ENCODE measurements at regions not wholly inside any gene's neighbourhood (a gene's known extent, or its start where the extent isn't known, plus 50 kb on each side); places are given as distances from the start of the nearest gene placed in this dataset.

DNA sequence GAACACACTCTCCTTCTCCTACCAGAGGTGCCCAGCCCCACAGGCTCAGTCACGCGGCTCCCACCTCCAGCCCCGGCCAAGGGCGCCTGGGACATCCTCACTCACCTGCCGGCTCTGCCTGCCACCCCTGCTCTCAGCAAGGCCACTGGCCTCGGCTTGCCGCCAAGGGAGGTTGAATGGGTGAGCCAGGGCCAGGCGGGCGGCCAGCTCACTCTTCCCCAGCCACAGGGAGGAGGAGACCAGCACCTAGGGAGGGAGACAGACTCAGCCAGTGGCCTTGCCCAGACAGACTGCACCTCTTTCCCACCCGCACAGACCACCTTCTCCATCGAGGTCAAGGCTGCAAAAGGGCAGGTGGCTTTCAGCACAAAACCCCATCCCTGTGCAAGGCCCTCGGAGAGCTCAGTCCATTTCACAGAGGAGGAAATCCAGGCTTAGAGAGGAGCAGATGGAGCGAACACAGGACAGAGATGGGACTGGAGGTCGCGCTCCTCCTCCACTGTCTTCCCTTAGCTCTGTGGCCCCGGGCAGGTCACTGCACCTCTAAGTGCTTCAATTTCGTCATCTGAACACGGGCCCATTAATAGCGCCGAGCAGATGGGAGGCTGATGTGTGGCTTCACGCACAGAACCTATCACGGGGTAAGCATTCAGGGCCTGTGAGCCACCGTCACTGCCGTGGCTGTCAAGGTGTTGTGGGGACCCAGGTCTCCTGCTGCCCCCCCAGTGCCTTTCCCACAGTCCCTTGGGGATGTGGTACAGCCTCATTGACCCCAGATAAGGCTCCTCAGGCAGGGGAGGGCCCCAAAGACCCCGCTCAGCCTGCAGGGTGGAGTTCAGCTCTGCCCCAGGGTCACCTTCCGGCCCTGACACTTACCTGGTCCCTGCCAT is 56.1 kb downstream of the RMI2 start:
- no peak for DNase-seq

DNA sequence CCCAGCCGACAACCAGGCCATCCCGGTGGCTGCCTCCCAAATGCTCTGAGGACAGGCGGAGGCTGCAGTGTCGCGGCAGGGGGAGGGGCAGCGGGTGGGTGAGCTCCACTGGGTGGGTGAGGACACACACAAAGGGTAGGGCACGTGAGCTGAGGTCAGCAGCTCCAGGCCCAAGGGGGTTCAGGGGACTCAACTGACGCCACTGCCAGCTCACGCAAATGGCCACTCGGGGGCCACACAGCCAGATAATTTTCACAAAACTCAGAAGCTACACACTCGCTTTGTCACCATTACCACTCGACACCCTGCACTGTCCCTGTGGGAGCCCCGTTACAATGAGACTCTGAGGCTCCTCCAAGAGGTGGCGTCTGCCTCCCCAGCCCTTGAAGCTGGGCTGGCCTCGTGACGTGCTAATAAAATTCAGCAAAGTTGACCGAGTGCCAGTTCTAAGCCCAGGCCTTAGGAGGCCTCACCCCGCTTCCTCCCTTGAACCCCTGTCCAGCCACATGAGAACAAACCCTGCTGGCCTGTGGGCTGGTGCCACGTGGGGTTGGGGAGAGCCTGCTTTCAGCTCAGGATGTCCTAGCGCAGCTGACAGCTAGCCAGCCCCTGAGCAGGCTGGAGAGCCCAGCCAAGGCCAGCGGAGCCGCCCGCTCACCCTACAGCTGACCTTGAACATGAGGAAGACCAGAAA is 56.9 kb downstream of the RMI2 start:
- no peak for DNase-seq

DNA sequence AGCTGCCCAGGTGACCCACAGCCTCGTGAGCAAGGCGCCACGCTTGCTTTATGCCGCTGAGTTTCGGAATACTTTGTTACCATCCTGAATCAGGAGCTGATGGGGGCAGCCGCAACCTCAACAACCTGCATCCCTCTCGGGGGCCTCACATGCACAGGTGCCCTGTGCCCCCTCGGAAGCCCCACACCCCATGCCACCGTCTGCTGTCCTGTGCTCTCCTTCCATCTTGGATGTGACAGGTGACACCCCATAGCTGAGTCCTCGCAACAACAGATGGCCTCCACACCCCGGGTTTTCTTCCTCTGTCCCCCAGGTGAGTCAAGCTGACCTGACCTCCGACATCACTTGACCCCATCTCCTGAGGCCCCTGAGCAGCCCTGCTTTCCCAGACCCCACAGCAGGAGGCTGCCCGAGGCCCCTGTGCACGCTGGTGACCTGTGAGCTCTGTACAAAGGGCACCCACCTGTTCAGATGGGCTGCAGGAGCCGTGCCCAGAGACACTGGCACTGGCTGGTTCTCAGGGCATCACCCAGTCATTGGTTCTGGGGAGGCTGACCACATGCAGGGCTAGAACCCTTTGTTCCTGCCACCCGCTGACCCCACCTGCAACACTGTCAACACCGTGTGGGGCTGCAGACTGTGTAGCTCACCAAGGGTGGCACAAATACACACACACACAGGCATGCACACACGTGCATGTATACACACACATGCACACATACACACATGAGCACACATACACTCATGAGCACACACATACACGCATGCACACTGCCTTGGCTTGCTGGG is 57.7 kb downstream of the RMI2 start:
- no peak for DNase-seq

DNA sequence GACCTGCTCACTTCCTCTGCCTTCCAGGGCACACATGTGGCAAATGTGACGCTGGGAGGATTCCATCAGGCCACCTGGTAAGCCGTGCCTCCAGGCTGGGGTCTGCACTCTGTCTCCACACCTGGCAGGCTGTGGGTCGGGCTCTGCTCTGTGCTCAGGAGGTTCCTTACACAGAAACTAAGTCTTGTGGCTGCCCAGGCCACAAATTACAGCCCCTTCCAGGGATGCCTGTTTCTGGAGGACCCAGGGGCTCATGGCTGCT is 58.2 kb downstream of the RMI2 start:
- DNase-seq = no peak

DNA sequence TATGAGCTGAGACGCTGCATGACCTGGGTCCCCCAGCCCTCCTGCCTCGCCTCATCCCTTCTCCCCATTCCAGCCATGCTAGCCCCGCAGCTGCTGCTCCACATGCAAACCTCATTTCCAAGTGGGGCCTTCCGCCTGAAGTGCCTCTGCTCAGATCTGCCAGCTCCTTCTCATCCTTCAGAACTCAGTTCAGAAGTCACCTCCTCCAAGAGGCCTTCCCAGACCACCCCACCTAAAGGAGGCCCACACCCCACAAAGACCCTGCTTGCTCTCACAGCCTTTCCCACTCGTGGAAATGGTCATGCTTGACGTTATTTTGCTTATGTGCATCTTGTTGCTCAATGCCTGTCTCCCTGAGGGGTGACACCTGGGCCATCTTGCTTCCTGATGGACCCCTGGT is 58.7 kb downstream of the RMI2 start:
- no peak for DNase-seq

DNA sequence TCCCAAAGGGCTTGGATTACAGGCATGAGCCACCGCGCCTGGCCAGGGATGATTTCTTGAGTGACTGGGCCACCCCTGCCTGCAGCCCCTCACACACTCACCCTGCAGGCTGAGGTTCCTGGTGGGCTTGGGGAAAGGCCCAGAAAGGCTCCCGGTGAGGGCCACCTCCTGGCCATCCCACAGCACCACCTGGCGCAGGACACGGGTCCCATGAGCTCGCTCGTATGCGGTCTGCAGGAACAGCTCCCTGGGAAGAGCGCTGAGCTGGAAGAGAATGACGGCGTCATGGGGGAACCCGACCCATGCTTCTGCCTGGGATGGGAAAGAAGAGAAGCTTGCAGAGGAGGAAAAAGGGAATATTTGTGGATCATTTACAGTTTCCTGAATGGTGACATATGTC is 59.3 kb downstream of the RMI2 start:
- no peak for DNase-seq

DNA sequence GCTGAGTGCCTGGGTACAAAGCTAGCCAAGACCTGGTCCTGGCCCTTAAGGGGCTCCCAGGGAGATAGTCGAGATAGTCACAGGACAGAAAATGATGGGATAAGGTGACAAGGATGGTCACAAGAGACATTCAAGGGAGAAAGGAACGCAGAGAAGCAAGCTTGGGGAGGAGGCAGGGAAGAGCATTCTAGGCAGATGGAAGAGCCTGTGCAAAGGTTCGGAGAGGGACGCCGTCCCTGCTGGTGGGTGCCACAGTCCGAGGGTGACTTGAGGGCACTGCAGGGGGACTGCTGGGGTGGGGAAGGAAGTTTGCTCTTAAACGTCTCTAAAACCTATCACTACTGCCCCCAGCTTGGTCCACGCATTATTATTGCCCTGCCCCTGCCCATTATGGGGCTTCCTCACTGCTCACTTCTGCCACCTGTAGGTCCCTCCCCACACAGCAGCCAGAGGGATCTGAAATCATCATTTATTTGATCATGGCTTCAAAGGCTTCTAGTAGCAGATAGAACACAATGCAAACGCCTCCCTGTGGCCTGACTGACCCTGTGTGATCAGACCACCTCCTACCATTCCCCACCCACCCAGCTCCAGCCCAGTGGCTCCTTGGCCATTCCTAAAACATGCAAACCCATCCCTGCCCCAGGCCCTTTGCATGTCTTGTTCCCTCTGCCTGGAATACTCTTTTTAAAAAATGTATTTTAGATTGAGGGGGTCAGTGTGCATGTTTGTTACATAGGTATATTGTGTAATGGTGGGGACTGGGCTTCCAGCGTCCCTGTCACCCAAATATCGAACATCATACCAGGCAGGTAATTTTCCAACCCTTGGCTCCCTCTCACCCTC is 60.3 kb downstream of the RMI2 start:
- DNase-seq = no peak

DNA sequence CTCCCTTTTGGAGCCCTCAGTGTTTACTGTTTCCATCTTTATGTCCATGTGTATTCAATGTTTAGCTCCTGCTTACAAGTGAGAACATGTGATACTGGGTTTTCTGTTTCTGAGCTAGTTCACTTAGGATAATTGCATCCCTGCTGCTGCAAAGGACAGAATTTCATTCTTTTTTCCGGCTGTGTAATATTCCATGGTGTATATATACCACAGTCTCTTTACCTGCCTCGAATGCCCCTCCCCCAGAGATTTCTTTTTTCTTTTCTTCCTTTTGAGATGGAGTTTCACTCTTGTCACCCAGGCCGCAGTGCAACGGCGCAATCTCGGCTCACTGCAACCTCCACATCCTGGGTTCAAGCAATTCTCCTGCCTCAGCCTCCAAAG is 60.9 kb downstream of the RMI2 start:
- DNase-seq = no peak

DNA sequence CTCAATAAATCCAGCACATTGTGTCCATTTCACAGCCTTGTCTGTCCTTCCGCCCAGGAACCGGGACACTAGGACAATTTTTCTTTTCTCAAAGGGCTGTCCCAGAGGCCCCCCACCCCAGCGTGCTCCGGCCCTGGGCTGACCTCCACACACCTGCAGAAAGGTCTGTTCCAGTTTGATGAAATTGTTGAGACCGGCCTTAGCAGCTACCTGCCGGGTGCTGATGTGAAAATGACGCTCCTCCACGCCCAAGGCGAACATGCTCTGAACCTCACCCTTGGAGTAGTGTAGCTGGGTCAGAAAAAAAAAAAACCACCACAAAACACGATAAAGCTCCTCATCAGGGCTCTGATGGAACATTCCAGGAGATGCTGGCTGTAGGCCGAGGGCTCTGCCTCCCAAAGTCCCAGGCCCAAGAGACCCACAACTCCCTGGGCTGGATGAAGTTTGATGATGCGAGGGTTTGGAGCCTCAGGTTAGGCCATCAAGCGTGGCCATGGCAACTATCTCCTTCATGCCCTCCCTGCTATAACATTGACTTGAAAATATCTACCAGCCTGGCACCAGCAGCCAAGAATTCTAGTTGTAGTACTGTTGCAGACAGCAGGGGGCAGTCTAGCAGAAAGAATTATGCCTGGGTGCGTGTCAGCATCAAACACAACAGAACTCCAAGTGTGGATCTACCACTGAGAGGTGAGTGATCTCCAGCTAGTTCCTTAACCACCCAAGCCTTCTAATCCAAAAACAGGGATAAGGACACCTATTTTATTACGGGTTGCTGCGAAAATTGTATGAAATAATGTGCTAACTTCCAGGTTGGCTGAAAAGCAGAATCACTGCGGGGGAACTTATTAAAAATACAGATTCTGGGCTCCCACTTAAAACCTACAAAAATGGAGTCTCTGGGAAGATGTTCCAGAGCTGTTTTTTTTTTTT is 62.1 kb downstream of the RMI2 start:
- peak; percentile 71 for DNase-seq

DNA sequence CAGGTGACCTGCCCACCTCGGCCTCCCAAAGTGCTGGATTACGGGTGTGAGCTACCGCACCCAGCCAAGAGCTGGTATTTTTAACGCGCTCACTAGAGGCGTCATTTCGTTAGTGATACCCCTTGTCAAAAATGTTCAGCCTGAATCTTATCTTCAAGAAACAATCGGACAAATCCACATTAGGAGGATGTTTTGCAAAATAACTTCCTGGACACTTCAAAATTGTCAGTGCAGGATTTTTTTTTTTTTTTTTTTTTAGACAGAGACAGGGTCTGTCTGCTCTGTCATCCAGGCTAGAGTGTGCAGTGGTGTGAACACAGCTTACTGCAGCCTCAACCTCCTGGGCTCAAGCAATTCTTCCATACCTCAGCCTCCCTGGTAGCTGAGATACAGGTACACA is 63.0 kb downstream of the RMI2 start:
- no peak for DNase-seq

DNA sequence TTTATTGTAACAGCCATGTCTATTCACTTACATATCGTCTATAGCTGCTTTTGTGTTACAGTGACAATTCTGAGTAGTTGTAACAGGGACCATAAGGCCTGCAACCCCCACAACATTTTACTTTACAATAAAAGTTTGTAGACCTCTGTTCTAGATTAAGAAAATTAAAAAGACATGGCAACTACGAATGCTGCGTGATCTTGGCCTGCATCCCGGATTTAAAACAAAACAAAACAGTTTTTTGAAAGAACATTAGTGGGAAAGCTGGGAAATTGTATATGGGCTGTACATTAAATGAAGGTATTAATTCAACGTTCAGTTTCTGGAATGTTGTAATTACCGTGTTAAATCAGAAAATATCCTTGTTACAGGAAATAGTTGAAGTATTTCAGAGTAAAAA is 64.1 kb downstream of the RMI2 start:
- no peak for DNase-seq

DNA sequence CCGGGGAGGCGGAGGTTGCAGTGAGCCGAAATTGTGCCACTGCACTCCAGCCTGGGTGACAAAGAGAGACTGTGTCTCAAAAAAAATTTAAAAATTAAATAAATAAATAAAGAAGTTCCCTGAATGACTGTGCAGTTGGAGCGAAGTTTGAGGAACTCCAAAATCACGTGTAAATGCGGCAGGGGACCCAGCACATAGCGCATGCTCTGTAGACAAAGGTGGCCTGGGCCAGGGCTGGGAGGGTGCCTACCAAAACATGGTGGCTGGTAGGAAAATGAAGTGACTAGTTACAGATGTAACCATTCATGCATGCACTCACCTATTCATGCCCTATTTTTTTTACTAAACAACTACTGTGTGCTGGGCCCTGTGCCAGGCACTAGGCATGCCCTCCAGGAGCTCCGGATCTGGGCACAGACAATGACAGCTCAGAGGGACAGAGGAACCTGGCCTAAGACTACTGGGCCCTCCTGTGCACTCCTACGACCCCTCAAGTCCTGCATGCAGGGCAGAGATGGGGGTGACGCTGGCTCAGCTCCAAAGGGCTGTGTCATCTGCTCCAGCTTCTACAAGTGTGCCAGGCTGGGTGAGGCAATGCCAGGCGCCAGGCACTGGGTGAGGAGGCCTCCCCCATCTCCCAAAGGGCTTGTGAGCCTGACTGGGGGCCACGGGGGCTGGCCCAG is 65.3 kb downstream of the RMI2 start:
- peak; percentile 84 for DNase-seq

DNA sequence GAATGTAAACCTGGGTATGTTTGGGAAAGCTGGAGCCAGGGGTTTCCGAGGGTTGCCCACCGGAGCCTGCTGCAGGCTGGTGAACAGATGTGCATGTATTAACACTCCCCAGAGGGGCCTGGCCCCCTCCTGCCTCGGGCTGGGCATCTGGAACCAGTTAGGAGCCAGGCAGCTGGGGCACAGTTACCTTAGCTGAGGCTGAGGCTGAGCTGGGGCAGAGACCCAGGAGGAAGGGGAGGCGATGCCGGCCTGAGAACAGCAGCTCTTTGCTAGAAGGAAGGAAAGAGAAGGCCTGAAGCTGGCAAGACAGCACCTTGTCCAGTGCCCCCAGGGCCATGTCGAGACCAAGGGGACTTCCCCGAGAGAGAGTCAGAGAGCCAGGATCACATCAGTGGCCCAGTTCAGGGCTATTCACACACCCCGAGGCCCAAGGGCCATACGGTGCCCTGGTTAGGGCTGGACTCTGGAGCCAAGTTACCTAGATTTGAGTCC is 65.8 kb downstream of the RMI2 start:
- DNase-seq = no peak

DNA sequence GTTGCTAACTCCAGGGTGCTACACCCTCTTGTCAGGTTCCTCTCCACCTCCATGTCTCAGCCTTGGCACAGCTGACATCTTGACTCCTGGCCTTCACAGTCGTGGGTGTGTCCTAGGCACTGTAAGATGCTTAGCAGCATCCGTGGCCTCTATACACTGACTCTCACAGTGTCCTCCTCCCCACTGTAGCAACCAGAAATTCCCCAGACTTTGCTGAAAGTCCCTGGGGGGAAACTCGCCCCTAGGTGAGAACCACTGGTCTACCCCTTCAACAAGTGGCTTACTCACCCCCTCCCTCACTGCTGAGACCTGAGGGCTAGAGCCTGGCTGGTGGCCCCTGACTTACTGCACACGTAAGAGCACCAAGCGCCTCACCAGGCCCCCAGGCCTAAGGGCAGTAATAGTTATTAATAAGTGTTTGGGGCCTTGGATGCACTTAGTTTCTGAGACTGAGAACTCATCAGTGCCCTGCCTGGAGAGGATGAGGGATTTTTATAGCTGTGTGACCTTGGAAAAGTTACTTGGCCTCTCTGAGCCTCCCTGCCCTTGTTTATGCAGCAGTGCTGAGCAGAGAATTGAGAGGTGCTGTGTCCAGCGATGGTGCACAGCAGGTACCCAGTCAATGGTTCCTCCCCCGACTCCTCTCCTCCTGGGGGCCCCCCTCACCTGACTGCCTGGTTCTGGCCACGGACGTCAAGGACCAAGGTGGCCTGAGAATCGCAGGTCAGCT is 67.1 kb downstream of the RMI2 start:
- DNase-seq = no peak

DNA sequence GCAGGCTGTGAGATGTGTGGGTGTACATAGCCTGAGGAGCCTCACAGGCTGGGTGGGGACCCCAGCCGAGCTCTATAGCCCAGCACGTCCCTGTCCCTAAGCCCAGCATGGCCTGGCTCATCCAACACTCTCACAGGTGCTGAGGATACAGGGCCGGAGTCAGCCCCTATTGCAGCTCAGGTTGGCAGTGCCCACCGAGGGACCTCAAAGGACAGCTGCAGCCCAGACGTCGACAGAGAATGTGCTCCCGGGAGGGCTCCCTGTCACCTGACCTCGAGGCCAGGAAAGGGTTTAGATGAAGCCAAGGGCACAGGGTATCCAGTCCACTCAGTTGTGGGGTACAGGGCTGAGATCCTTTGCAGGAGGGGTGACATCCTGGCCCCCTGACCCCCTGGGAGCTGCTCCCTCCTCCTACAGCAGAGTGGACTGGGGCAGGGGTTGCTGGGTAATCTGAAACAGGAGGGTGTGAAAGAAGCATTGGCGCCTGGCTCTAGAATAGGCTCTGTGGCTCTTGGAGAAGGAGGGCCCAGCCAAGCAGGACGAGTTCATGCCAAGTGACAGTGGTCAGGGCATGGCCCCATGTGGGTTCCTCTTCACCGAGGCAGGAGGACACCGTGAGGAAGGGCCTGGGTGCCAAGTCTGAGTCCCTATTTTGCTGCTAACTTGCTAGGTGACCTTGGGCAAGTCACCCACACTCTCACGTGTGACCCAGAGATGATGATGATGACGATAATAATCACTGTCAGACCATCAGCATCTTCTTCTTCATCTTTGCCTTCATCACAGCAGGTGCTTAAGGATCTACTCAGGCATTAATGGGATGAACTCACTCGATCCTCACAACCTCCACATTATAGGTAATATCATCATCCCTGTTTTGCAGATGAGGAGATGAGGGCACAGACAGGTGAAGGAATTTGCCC is 68.0 kb downstream of the RMI2 start:
- DNase-seq = no peak

DNA sequence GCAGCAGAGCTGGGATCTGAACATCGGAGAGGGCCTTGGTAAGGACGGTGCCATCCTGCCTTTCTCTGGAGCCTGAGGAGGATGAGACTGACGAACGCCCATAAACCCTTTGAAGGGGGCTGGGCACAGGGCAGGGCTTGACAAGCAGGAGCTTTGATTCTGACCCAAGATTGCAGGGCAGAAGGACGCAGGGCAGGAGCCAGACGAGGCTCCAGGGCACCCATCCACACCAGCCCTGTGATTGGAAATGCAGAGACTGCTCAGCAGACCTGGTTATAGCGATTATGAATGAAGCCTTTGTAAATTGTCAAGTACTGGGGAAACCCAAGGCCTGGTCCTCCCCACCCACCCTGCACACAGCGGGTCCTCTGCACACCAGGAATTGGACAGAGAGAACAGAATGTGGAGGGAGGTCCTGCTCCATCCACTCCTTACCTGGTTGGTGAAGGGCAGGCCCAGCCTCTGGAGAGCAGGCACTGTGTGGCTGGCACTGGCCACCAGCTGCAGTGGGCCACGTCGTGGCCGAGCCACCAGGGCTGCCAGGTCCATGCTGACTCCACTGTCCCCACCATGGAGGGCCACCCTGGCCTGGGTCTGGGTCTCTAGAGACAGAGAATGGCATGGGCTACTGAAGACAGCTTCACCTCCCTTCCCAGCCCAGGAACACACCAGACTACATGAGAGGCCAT is 68.8 kb downstream of the RMI2 start:
- DNase-seq = no peak

DNA sequence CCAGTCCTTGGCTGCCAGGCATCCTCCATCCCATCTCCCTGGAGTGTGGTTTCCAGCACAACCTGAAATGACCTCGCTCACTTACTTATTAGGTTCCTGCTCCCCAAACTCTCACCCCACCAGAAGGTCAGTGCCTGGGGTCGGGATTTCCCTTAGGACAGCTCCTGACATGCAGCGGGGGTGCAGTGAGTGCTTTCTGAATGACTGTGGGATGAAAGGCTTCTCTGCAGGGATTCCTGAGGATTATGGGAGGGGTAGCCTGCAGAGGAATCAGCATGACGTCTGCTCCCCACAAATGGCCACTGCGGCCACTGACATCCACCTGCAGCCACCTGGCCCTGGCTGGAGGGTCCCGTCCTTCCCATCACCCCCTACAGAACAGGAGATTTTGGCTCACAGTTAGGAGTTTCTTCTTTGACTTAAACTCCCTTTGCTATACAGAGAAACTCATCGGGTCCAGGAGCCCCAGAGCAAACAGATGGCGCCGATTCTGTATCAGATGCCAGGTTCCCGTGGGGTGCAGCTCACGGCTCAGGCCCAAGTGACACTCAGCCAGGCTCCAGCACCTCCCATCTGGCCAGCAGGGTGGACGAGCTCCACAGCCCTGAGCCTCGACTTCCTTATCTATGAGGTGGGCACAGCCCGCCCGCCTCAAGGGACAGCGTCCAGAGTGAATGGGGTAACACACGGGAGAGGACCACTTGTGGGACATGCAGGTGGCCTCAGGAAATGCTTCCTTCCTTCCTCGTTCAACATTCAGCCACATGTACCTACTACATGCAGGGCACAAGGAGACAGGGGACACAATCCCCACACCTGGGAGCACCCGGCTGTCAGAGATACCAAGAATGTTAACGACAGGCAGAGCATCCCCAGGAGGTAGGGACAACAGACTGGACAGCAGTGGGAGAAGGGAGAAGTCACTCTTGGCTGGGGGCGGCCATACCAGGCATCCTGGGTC is 69.8 kb downstream of the RMI2 start:
- peak; percentile 5 for DNase-seq

Data from NCI-H1694 treated with DMSO at 0.1 percent for 48 hours (cell line).